ENCODE measurements at regions not wholly inside any gene's neighbourhood (a gene's known extent, or its start where the extent isn't known, plus 50 kb on each side); places are given as distances from the start of the nearest gene placed in this dataset.

DNA sequence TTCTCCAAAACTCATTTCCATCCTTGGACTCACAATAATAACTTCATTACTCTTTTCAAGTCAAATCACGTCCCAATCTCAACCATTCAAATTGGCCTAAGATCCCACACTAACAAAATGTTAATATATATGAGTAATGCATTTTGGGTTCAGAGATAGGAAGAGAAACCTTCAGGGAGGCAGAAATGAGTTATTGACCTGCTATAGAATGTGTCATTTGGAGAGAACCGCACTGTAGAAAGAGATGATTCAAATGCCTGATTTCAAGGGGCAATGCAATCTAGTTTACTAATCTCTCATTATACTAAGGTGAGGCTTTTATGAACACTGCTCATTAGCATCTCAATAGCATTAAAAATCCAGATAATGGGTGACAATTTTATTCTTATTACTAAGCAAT is 1595.0 kb upstream of the GOT2 start:
- DNase-seq: no peak

GRCh38 chr16:60328152-60328551 is 1594.0 kb upstream of the GOT2 start:
- DNase-seq: no peak

- DNase-seq: no peak
Observed at GRCh38 chr16:60318486-60318885, 1584.4 kb upstream of the GOT2 start.

- DNase-seq: no peak
Observed at GRCh38 chr16:60310846-60311445, 1576.8 kb upstream of the GOT2 start.

DNA sequence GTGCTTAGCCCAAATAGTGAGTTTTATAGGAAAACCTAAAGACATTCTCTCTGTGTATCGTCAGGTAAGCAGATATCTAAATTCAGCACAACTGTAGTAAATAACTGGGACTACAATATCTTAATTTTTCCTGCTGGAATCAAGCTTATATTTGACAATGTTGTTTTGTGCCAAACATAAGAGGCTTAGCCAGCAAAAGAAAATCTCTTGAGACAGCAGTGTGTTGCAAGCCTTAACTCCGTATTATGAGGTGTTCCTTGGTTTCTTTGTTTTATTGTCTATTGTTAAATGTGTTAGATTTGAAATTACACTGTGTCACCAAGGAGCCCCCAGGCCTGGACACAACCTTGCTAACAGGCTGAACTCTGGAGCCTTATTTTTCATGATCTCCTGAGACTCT is 1570.6 kb upstream of the GOT2 start:
- DNase-seq: no peak

DNA sequence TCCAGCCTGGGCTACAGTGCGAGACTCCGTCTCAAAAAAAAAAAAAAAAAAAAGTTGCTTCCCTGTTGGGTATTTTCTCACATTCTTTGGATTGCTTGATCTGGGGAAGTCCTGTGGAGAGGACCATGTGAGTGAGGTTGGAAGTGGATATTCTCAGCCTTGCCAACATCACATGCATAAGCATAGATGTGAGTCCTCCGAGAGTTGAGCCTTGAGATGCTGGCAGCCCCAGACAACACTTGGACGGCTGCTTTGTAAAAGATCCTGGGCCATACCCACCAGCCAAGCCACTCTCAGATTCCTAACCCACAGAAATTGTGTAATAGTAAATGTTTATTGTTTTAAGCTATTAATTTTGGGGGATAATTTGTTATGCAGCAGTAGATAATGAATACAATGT is 1570.0 kb upstream of the GOT2 start:
- no peak for DNase-seq

DNA sequence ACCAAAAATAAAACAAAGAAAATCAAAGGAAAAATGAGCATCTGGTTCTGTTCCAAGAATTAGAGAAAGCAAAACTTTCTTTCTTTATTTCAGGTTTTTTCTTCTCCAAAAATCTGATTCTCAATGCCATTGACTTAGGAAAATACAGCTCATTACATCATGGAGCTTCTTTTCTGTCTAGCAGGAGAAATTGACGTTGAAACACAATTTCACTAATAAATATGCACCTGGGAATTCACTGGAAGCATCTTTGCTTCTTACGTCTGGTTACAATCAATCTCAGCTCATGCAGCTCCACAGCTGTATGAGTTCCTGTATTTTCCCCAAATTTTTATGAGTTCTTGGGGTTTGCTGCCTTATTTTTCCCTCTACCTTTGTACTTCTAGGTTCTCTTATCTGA is 1568.6 kb upstream of the GOT2 start:
- DNase-seq: no peak

GRCh38 chr16:60302261-60302660 is 1568.1 kb upstream of the GOT2 start:
- DNase-seq: no peak

- DNase-seq: no peak
Observed at GRCh38 chr16:60299241-60299776, 1565.2 kb upstream of the GOT2 start.

DNA sequence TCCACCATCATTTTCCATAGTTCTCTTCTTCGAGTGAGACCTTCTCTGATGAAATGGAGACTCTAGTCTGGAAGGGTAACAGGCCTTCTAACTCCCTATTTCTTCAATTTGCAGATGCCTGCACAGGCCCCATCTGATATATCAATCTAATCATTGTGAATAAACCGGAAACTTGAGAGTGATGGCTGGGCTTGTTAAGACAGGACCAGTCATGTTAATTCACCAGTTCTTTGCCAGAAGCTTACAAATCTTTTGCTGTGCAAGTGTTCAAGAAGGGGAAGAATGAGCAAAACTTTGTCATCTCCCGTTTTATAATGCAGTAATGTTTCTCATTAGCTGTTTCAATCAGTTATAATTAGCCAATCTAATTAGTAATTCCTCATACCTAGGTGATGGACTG is 1561.3 kb upstream of the GOT2 start:
- no peak for DNase-seq

- DNase-seq: no peak
Observed at GRCh38 chr16:60285794-60286193, 1551.7 kb upstream of the GOT2 start.

DNA sequence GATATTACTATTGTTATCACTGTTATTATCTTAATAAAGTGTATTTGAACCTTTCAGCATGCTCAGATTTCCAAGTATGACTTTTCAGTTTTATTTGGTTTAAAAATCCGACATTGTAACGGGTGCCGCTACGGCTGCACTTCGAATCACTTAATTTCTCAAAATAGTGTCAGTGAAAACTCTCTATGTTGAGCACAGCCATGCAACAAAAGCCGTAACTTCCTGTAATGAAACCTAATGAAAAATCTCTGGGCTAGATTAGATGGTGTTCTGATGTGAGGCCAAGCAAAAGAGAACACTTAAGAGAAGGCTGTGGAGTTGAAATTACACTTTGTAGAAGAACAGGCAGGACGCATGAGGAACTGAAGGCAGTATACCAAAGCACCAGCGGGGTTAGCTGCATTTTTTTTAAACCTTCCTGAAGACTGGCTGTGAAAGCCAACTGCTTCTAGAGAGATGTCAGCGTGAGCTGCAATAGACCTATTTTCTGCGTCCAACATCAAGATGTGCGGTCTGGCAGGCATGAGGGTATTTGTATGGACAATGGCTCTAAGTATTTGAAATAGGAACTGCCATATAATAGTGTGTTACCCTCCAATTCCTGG is 1545.0 kb upstream of the GOT2 start:
- no peak for DNase-seq

DNA sequence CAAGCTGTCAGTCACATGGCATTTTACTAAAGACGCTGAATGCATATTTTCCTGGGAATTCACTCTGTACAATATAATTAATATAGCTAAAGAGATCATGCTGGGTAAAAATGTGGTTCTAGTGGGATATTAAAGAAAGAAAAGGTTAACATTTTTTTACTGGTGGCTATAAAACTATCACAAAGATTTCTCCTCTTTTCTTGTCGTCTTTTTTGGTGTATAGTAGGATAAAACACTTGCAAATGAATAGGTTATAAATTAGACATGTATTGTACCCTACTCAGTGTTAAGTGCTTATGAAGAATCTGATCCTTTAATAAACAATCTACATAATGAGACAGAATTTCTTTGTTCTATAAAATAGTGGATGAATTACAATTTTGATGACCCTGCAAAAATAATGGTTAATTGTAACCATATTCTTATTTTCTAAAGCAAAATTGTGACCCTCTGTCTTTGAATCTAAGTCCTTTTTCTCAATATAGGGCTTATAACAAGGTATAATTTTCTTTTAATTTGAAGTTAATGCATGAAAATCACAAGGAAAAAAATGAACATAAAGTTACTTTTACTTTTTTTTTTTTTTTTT is 1540.4 kb upstream of the GOT2 start:
- no peak for DNase-seq

GRCh38 chr16:60271781-60272180 is 1537.7 kb upstream of the GOT2 start:
- no peak for DNase-seq

- no peak for DNase-seq
Observed at GRCh38 chr16:60271025-60271771, 1537.1 kb upstream of the GOT2 start.

DNA sequence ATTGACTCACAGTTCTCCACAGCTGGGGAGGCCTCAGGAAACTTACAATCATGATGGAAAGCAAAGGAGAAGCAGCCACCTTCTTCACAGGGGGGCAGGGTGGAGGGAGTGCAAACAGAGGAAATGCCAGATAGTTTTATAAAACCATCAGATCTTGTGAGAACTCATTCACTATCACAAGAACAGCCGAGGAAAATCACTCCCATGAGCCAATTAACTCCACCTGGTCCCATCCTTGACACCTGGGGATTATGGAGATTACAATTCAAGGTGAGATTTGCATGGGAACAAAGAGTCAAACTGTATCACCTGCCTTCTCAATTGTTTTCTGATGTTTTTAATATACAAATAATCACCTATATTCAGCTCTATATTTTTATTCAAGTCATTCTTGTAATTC is 1527.3 kb upstream of the GOT2 start:
- no peak for DNase-seq

- no peak for DNase-seq
Observed at GRCh38 chr16:60259956-60260355, 1525.8 kb upstream of the GOT2 start.

DNA sequence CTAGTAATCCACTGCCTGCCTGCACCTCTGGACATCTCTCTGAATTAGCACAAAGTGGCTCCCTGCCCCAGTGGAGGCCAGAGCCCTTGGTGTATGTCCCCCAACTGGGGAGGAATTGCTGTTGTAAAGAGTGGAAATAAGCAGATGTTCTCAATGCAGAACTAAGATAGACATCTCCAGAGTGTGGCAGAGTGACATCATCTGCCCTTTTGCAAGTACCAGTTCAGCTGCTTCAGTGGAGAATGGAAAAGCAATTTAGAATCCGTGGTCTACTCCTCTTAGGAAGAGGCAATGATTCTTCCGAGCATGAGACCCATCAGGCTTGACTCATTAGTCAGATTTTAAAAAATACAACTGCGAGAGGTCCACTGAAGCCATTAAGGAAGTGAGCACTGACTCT is 1512.0 kb upstream of the GOT2 start:
- DNase-seq: no peak

DNA sequence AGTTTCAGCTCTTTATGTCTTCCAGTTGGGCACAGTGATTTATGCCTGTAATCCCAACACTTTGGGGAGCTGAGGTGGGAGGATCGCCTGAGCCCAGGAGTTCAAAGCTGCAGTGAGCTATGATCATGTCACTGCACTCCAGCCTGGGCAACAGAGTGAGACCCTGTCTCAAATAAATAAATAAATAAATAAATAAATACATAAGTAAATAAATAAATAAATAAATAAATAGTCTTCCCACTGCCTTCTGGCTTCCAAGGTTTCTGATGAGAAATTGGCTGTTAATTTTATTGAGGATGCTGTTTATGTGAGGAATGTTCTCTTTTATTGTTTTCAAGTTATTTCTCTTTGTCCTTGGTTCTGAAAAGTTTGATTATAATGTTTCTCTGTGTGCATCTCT is 1507.6 kb upstream of the GOT2 start:
- DNase-seq: no peak

DNA sequence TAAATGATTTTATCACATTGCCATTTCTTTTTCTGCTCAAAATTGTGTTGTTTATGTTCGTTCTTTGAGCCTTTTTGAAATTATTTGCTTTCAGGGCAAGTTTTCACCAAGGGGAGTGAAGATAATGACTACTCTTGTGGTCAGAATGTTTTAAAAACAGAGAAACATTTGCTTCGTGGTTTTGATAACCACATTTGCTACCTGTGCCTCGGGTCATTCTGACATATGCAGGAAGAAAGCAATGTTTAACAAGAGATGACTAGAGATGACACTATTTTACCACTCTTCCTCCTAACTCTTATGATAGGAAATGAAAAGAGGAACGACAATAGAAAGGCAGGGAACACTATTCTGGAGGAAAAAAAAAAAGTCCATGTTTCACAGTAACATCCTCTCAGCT is 1496.5 kb upstream of the GOT2 start:
- DNase-seq: no peak

GRCh38 chr16:60225541-60225940 is 1491.4 kb upstream of the GOT2 start:
- DNase-seq: no peak

GRCh38 chr16:60217787-60218186 is 1483.7 kb upstream of the GOT2 start:
- DNase-seq: no peak

DNA sequence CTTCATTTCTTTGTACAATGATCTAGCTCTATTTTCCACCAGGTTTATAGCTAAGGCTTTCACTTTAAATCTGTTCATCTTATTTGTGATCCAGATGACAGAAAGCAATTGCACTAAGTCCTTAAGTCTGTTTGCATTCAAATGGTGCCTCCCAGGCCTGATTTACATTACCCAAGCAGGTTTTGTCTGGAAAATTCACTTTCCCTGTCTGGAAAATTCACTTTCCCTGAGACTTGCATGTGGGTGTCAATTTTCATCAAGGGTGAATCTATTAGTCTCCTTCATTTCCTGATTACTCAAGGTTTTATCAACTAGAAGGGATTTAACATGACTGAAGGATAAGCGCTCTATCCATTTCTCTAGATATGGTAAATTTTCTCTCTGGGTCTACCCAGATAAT is 1480.2 kb upstream of the GOT2 start:
- DNase-seq: no peak

GRCh38 chr16:60206516-60206915 is 1472.4 kb upstream of the GOT2 start:
- no peak for DNase-seq
